ENCODE measurements at regions not wholly inside any gene's neighbourhood (a gene's known extent, or its start where the extent isn't known, plus 50 kb on each side); places are given as distances from the start of the nearest gene placed in this dataset.

DNA sequence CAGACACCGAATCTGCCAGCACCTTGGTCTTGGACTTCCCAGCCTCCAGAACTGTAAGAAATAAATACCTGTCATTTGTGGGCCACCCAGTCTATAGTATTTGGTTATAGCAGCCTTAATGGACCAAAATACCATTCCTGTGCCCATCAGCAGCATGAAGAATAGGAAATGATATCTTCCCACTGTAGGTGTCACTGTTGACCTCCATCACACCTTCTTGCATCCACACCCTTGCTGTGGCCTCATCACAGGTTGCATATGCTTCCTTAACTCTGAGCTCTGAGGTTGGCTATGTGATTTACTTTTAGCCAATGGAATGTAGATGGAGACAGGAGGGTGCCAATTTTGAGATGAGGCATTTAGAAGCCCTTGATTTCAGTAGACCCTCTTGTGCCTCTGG, 242.0 kb upstream of the TSHZ3 start:
- TF ChIP-seq, protein P1, sequence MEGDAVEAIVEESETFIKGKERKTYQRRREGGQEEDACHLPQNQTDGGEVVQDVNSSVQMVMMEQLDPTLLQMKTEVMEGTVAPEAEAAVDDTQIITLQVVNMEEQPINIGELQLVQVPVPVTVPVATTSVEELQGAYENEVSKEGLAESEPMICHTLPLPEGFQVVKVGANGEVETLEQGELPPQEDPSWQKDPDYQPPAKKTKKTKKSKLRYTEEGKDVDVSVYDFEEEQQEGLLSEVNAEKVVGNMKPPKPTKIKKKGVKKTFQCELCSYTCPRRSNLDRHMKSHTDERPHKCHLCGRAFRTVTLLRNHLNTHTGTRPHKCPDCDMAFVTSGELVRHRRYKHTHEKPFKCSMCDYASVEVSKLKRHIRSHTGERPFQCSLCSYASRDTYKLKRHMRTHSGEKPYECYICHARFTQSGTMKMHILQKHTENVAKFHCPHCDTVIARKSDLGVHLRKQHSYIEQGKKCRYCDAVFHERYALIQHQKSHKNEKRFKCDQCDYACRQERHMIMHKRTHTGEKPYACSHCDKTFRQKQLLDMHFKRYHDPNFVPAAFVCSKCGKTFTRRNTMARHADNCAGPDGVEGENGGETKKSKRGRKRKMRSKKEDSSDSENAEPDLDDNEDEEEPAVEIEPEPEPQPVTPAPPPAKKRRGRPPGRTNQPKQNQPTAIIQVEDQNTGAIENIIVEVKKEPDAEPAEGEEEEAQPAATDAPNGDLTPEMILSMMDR (IDR thresholded peaks at IDR 0.05; ENCODE audit: low read depth, low read length, poor library complexity, severe bottlenecking): no peak
- TF ChIP-seq EZH2phosphoT487 (IDR thresholded peaks at IDR 0.05; ENCODE audit: borderline replicate concordance, low read length): no peak
